ENCODE measurements at regions not wholly inside any gene's neighbourhood (a gene's known extent, or its start where the extent isn't known, plus 50 kb on each side); places are given as distances from the start of the nearest gene placed in this dataset.

- TF ChIP-seq CHD7 (IDR thresholded peaks at IDR 0.05; ENCODE audit: insufficient replicate concordance, low read length): no peak
- no peak for TF ChIP-seq E2F6 (IDR thresholded peaks at IDR 0.05)
- TF ChIP-seq MAX (IDR thresholded peaks at IDR 0.05): no peak
Measured at GRCh38 chr15:95293456-95294031, 1037.0 kb upstream of the NR2F2 start (continued).

Measured in H1 (cell line).